ENCODE measurements at regions not wholly inside any gene's neighbourhood (a gene's known extent, or its start where the extent isn't known, plus 50 kb on each side); places are given as distances from the start of the nearest gene placed in this dataset.
A peak's percentile ranks its signal among the peaks of the same experiment; 100 is the strongest.

DNA sequence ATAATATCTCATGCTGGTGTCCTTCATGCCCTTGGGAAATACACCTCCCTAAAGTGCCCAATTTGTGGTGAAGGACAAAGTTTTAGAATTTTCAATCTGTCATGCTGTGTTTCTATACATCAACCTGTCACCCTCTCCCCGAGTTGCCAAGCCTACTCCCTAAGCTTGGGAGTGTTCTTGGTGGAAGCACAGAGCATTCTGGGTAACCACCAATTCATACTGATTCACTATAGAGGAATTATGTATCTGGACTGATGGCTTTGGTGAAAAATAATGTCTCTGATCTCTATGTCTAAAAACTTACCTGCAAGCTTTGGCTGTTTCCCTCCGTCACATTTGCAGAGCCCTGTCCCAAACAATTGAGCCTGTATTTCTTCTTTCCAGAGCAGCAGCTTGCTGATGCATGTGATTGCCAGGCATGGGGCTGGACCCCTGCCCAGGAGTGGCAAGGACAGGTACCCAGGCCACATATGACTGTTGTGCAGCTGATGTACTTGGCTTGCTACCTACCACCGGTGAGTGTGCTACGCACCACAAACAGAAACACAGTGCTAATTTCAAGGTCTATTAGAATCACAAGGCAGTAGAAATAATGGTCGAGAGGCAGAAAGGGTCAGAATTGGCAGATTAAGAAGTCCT, 202.8 kb upstream of the CITED2 start:
- peaks cover 24% of the 10 kb centered on the region for H3K4me1 Mint-ChIP-seq (ENCODE audit: low read depth, unreplicated experiment)
- H2AFZ ChIP-seq (ENCODE audit: low read depth, low read length): peak overlapping the region; percentile 28
- H3K36me3 Mint-ChIP-seq (ENCODE audit: low read depth, unreplicated experiment): no peaks in the 10 kb centered on the region
- peak overlapping the region; percentile 93 for H3K27ac ChIP-seq (ENCODE audit: low read depth, low read length)
- DNase-seq (ENCODE audit: low read depth) (peak; percentile 59), FAIRE-seq (no peak)
- H3K36me3 ChIP-seq (ENCODE audit: insufficient read depth, low read length): no peaks in the 10 kb centered on the region
- H3K4me3 ChIP-seq (ENCODE audit: insufficient read depth, low read depth, low read length): no peak overlapping the region
- H3K27me3 Mint-ChIP-seq (ENCODE audit: low read depth, unreplicated experiment): no peaks in the 10 kb centered on the region
- no peaks in the 10 kb centered on the region for H4K20me1 ChIP-seq (ENCODE audit: insufficient read depth, low read length)
- peaks cover 19% of the 10 kb centered on the region for H3K4me1 ChIP-seq (ENCODE audit: insufficient read depth, low read length)
- H3K4me3 Mint-ChIP-seq (ENCODE audit: unreplicated experiment): no peak overlapping the region
- TF ChIP-seq, protein P1, sequence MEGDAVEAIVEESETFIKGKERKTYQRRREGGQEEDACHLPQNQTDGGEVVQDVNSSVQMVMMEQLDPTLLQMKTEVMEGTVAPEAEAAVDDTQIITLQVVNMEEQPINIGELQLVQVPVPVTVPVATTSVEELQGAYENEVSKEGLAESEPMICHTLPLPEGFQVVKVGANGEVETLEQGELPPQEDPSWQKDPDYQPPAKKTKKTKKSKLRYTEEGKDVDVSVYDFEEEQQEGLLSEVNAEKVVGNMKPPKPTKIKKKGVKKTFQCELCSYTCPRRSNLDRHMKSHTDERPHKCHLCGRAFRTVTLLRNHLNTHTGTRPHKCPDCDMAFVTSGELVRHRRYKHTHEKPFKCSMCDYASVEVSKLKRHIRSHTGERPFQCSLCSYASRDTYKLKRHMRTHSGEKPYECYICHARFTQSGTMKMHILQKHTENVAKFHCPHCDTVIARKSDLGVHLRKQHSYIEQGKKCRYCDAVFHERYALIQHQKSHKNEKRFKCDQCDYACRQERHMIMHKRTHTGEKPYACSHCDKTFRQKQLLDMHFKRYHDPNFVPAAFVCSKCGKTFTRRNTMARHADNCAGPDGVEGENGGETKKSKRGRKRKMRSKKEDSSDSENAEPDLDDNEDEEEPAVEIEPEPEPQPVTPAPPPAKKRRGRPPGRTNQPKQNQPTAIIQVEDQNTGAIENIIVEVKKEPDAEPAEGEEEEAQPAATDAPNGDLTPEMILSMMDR (IDR thresholded peaks at IDR 0.05; ENCODE audit: insufficient read depth, low read depth, low read length): no peak
- TF ChIP-seq EZH2 (IDR thresholded peaks at IDR 0.05; ENCODE audit: insufficient read depth, low read length): no peak
- H3K27me3 ChIP-seq (ENCODE audit: insufficient read depth, low read length): no peaks in the 10 kb centered on the region
- no peaks in the 10 kb centered on the region for H3K79me2 ChIP-seq (ENCODE audit: insufficient read depth, low read length)
- H3K9me3 ChIP-seq (ENCODE audit: insufficient read depth, low read depth, low read length): no peaks in the 10 kb centered on the region
- peaks cover 5% of the 10 kb centered on the region for H3K9me3 Mint-ChIP-seq (ENCODE audit: unreplicated experiment)
- H3K4me2 ChIP-seq (ENCODE audit: low read length): peak overlapping the region; percentile 66
- peak overlapping the region; percentile 96 for H3K27ac Mint-ChIP-seq (ENCODE audit: unreplicated experiment)
- H3K9ac ChIP-seq (ENCODE audit: low read length): peak overlapping the region; percentile 75

DNA sequence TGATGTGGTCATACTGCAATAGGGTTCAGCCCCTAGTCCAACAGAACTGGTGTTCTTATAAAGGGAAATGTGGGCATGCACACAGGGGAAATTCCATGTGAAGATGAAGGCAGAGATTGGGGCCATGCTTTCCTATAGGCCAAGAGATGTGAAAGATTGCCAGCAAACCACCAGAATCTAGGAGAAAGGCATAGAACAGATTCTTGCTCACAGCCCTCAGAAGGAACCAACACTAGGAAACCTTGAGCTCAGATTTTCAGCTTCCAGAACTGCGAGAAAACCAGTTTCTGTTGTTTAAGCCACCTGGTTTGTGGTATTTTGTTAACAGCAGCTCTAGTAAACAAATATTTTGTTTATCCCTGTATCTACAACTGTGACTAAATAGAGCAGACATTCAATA, 197.6 kb upstream of the CITED2 start:
- no peak overlapping the region for H3K27ac ChIP-seq (ENCODE audit: low read depth, low read length)
- H3K36me3 Mint-ChIP-seq (ENCODE audit: low read depth, unreplicated experiment): no peaks in the 10 kb centered on the region

More for the DNA sequence above, 197.6 kb upstream of the CITED2 start:
- H4K20me1 ChIP-seq (ENCODE audit: insufficient read depth, low read length): no peaks in the 10 kb centered on the region
- H3K4me2 ChIP-seq (ENCODE audit: low read length): no peak overlapping the region
- H3K9ac ChIP-seq (ENCODE audit: low read length): no peak overlapping the region
- no peak overlapping the region for H3K27ac Mint-ChIP-seq (ENCODE audit: unreplicated experiment)
- H3K9me3 ChIP-seq (ENCODE audit: insufficient read depth, low read depth, low read length): no peaks in the 10 kb centered on the region
- no peaks in the 10 kb centered on the region for H3K36me3 ChIP-seq (ENCODE audit: insufficient read depth, low read length)
- no peak overlapping the region for H3K4me3 ChIP-seq (ENCODE audit: insufficient read depth, low read depth, low read length)
- H3K4me1 ChIP-seq (ENCODE audit: insufficient read depth, low read length): peaks cover 34% of the 10 kb centered on the region
- FAIRE-seq: no peak
- no peak overlapping the region for H2AFZ ChIP-seq (ENCODE audit: low read depth, low read length)
- H3K27me3 ChIP-seq (ENCODE audit: insufficient read depth, low read length): no peaks in the 10 kb centered on the region
- peaks cover 5% of the 10 kb centered on the region for H3K9me3 Mint-ChIP-seq (ENCODE audit: unreplicated experiment)
- no peak for TF ChIP-seq EZH2 (IDR thresholded peaks at IDR 0.05; ENCODE audit: insufficient read depth, low read length)
- TF ChIP-seq, protein P1 (IDR thresholded peaks at IDR 0.05; ENCODE audit: insufficient read depth, low read depth, low read length): no peak
- no peak overlapping the region for H3K4me3 Mint-ChIP-seq (ENCODE audit: unreplicated experiment)
- no peak for DNase-seq (ENCODE audit: low read depth)
- H3K79me2 ChIP-seq (ENCODE audit: insufficient read depth, low read length): no peaks in the 10 kb centered on the region
- no peaks in the 10 kb centered on the region for H3K27me3 Mint-ChIP-seq (ENCODE audit: low read depth, unreplicated experiment)
- peaks cover 40% of the 10 kb centered on the region for H3K4me1 Mint-ChIP-seq (ENCODE audit: low read depth, unreplicated experiment)
